ENCODE measurements at regions not wholly inside any gene's neighbourhood (a gene's known extent, or its start where the extent isn't known, plus 50 kb on each side); places are given as distances from the start of the nearest gene placed in this dataset.

- H3K9me3 ChIP-seq, result no peaks in the 10 kb centered on the region
- H3K27me3 ChIP-seq, result no peaks in the 10 kb centered on the region
- intact Hi-C loops (cut with DNase I), result no loop called here
- peaks cover 55% of the 10 kb centered on the region for H3K4me1 ChIP-seq
- H3K4me3 ChIP-seq, result no peak overlapping the region
- DNase-seq (ENCODE audit: extremely low spot score in 2 of 2), result peak in 1 of 2 donors; percentile 49
- H3K36me3 ChIP-seq, result no peaks in the 10 kb centered on the region
- TF ChIP-seq POLR2AphosphoS5 (IDR thresholded peaks at IDR 0.05; ENCODE audit: insufficient read depth in 1 of 2, low read depth in 1 of 2) (no peak), POLR2A (IDR thresholded peaks at IDR 0.05) (no peak)
- TF ChIP-seq, protein P1, sequence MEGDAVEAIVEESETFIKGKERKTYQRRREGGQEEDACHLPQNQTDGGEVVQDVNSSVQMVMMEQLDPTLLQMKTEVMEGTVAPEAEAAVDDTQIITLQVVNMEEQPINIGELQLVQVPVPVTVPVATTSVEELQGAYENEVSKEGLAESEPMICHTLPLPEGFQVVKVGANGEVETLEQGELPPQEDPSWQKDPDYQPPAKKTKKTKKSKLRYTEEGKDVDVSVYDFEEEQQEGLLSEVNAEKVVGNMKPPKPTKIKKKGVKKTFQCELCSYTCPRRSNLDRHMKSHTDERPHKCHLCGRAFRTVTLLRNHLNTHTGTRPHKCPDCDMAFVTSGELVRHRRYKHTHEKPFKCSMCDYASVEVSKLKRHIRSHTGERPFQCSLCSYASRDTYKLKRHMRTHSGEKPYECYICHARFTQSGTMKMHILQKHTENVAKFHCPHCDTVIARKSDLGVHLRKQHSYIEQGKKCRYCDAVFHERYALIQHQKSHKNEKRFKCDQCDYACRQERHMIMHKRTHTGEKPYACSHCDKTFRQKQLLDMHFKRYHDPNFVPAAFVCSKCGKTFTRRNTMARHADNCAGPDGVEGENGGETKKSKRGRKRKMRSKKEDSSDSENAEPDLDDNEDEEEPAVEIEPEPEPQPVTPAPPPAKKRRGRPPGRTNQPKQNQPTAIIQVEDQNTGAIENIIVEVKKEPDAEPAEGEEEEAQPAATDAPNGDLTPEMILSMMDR (IDR thresholded peaks at IDR 0.05), result no peak
- peak overlapping the region; percentile 70 for H3K27ac ChIP-seq
These were observed 177.8 kb upstream of the PITX1 start for GRCh38 chr5:135211791-135212190.

GRCh38 chr5:135211083-135211790 lies 177.2 kb upstream of the PITX1 start:
- no peaks in the 10 kb centered on the region for H3K27me3 ChIP-seq
- peak in 1 of 2 donors; percentile 33 for TF ChIP-seq POLR2AphosphoS5 (IDR thresholded peaks at IDR 0.05; ENCODE audit: insufficient read depth in 1 of 2, low read depth in 1 of 2)
- TF ChIP-seq, protein P1 (IDR thresholded peaks at IDR 0.05), result no peak
- no peak for TF ChIP-seq POLR2A (IDR thresholded peaks at IDR 0.05)
- no peak overlapping the region for H3K4me3 ChIP-seq
- DNase-seq (ENCODE audit: extremely low spot score in 2 of 2), result peak; percentile 67 to 79
- intact Hi-C loops (cut with DNase I), result no loop called here
- H3K27ac ChIP-seq, result peak overlapping the region; percentile 70
- peaks cover 55% of the 10 kb centered on the region for H3K4me1 ChIP-seq
- no peaks in the 10 kb centered on the region for H3K9me3 ChIP-seq
- H3K36me3 ChIP-seq, result no peaks in the 10 kb centered on the region

DNA sequence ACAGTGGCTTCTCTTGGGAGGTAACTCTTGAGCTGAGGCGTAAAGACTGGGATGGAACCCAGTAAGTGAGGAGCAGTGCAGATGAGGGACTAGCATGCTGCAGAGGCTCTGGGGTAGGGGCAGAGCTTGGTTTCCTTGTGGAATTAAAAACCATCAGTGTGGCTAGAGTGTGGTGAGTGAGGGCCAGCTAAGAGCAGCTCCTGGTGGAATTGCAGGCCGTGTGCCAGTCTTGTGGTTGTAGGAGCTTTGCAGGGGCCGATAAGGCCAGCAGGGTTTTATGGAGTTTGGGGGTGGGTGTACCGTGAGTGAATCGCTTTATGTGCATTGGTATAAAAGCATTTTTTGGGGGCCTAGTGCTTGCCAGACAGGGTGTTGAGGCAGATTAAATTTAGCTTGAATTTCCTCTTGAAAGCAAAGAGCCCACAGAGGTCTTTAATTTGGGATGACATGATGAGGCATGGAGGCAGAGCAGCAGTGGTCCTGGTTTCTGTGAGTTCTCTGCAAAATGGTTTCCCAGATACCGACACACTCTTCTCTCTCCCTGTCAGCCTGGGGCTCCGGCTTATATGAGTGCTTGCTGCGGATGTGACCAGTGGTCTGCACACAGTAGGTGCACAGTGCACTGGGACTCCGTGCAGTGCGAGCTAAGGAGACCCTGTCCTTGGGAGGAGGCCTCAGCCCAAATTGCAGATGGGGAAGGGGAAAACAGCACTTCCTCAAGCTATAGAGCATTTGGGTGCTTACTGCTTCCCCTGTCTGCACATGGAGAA lies 176.4 kb upstream of the PITX1 start:
- DNase-seq (ENCODE audit: extremely low spot score in 2 of 2), result peak in 1 of 2 donors; percentile 29
- no peaks in the 10 kb centered on the region for H3K36me3 ChIP-seq
- TF ChIP-seq, protein P1 (IDR thresholded peaks at IDR 0.05), result no peak
- TF ChIP-seq POLR2A (IDR thresholded peaks at IDR 0.05) (no peak), POLR2AphosphoS5 (IDR thresholded peaks at IDR 0.05; ENCODE audit: insufficient read depth in 1 of 2, low read depth in 1 of 2) (no peak)
- H3K4me1 ChIP-seq, result peaks cover 55% of the 10 kb centered on the region
- intact Hi-C loops (cut with DNase I), result no loop called here
- no peaks in the 10 kb centered on the region for H3K27me3 ChIP-seq
- no peaks in the 10 kb centered on the region for H3K9me3 ChIP-seq
- H3K27ac ChIP-seq, result peak overlapping the region; percentile 70
- H3K4me3 ChIP-seq, result no peak overlapping the region

- no peaks in the 10 kb centered on the region for H3K36me3 ChIP-seq
- H3K4me1 ChIP-seq, result peaks cover 55% of the 10 kb centered on the region
- intact Hi-C loops (cut with DNase I), result no loop called here
- no peaks in the 10 kb centered on the region for H3K9me3 ChIP-seq
- peak; percentile 80 to 85 for DNase-seq (ENCODE audit: extremely low spot score in 2 of 2)
- no peaks in the 10 kb centered on the region for H3K27me3 ChIP-seq
- H3K27ac ChIP-seq, result peak overlapping the region; percentile 70
- TF ChIP-seq POLR2A (IDR thresholded peaks at IDR 0.05) (no peak), POLR2AphosphoS5 (IDR thresholded peaks at IDR 0.05; ENCODE audit: insufficient read depth in 1 of 2, low read depth in 1 of 2) (no peak)
- TF ChIP-seq, protein P1 (IDR thresholded peaks at IDR 0.05), result no peak
- H3K4me3 ChIP-seq, result no peak overlapping the region
These were observed 175.1 kb upstream of the PITX1 start for GRCh38 chr5:135208903-135209721.

All from vagina (tissue), 2 donors.